ENCODE measurements at regions not wholly inside any gene's neighbourhood (a gene's known extent, or its start where the extent isn't known, plus 50 kb on each side); places are given as distances from the start of the nearest gene placed in this dataset.

DNA sequence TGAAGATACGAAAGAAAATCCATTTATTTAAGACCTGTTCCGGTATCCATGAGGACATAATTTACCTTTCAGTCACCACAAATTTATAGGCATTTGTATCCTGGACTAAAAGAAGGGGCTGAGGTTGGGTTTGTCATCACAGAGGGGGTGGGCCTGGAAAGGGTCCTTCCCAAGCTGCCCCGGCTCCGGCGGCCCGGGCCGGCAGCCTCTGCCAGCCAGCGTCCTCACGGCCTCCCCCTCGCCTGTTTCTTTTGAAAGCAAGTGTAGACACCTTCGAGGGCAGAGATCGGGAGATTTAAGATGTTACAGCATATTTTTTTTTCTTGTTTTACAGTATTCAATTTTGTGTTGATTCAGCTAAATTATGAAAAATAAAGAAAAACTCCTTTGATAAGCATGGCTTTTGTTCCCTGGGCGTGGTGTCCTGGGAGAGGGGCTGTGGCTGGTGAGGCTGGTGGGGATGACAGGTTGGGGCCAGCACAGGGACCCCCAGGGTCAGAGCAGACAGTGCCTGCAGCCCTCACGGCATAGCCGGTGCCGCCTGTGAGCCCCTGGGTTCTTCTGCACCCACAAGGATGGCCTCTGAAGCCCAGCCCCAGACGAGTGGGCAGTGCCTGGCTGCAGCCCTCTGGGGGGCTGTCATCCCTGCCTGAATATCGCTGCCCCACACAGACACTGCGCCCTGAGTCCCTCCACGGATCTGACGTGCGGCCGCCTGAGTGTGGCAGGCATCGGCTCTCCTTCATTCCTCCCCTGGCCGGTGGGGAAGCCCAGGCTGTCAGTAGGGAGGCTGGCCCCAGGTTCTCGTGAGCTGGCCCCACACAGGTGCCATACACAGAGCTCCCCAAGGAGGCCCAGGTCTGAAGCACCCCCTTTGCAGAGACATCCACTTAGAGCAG, 1075.9 kb downstream of the BRD1 start:
- TF ChIP-seq, protein P1, sequence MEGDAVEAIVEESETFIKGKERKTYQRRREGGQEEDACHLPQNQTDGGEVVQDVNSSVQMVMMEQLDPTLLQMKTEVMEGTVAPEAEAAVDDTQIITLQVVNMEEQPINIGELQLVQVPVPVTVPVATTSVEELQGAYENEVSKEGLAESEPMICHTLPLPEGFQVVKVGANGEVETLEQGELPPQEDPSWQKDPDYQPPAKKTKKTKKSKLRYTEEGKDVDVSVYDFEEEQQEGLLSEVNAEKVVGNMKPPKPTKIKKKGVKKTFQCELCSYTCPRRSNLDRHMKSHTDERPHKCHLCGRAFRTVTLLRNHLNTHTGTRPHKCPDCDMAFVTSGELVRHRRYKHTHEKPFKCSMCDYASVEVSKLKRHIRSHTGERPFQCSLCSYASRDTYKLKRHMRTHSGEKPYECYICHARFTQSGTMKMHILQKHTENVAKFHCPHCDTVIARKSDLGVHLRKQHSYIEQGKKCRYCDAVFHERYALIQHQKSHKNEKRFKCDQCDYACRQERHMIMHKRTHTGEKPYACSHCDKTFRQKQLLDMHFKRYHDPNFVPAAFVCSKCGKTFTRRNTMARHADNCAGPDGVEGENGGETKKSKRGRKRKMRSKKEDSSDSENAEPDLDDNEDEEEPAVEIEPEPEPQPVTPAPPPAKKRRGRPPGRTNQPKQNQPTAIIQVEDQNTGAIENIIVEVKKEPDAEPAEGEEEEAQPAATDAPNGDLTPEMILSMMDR (IDR thresholded peaks at IDR 0.05) = no peak
- TF ChIP-seq POLR2A (IDR thresholded peaks at IDR 0.05) = no peak

Measured in adrenal gland (tissue), 5 donors.